Esophagus muscularis mucosa (tissue), 3 donors: ENCODE measurements at regions not wholly inside any gene's neighbourhood (a gene's known extent, or its start where the extent isn't known, plus 50 kb on each side); places are given as distances from the start of the nearest gene placed in this dataset.

Experiments used
- CTCF ChIP-seq, 3 experiments: fragments of 200-600 bp in 2 of 3; fragments of 450-650 bp in 1 of 3; sonication (generic) in 2 of 3; IDR thresholded peaks; one replicate each; pipeline ENCODE4 v1.5.1; 2017 to 2019; ENCODE audit warnings: antibody characterized with exemption in 3 of 3, mild to moderate bottlenecking in 2 of 3, moderate library complexity in 1 of 3
- POLR2A ChIP-seq: fragments of 450-650 bp; IDR thresholded peaks from one replicate; pipeline ENCODE4 v1.6.1; 2017; ENCODE audit warnings: antibody characterized with exemption, moderate library complexity, mild to moderate bottlenecking, low read depth
- POLR2AphosphoS5 ChIP-seq, 2 donors: sonication (generic); formaldehyde crosslinking; IDR thresholded peaks; one replicate each; pipeline ENCODE4 v1.6.1; 2017; ENCODE audit warnings: antibody characterized with exemption in 2 of 2

DNA sequence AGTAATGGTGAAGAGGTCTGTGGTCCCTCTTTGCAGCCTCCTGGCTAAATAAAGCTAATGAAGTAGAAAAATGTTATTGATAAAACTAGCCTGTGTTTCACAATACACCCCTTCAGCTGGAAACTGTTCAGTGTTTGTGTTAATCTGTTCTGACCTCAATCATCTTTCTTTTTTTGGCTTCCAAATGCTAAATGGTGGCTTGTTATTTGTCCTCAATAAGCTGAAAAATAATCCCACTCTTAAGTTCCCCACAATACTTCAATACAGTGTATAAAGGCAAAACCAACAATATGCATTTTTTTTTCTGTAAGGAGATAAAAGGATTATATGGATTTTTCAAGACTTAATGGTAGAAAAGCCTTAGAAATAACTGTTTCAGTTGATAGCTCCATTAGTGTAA lies 560.5 kb downstream of the TUSC1 start:
- TF ChIP-seq POLR2A (no peak), CTCF (IDR thresholded peaks at IDR 0.05) (no peak), POLR2AphosphoS5 (IDR thresholded peaks at IDR 0.05) (no peak)
